SK-N-SH (cell line): ENCODE measurements at regions not wholly inside any gene's neighbourhood (a gene's known extent, or its start where the extent isn't known, plus 50 kb on each side); places are given as distances from the start of the nearest gene placed in this dataset.

Experiments
- CTCF ChIA-PET: fragments of 300-600, 350-600 bp; formaldehyde crosslinking; extraction: SDS; loops from one replicate; lab custom pipeline; 2021; lab: Yijun Ruan, JAX
- POLR2A ChIA-PET: fragments of 350-600 bp; sonication (Branson Sonifier 250); formaldehyde crosslinking; extraction: SDS; loops from one replicate; lab custom pipeline; 2020; ENCODE audit warnings: antibody characterized with exemption, inconsistent platforms; lab: Yijun Ruan, JAX
- DNase-seq: peaks from one replicate; pipeline ENCODE4 v3.0.0; 2012
- H2AFZ ChIP-seq: fragments of 200-600 bp; sonication (generic); 2 replicates; pipeline ENCODE4 v1.8.1; 2016; ENCODE audit warnings: antibody characterized with exemption, mild to moderate bottlenecking, low read depth
- H3F3A ChIP-seq: fragments of 200-600 bp; sonication (generic); replicated peaks from 2 replicates; pipeline ENCODE3; 2016; ENCODE audit warnings: antibody characterized with exemption, mild to moderate bottlenecking; ENCODE audit not compliant: insufficient read depth
- H3K27ac ChIP-seq, 2 experiments: fragments of 200-500 bp in 1 of 2; fragments of 200-600 bp in 1 of 2; sonication (Bioruptor generic) in 1 of 2; sonication (generic), shearing (Covaris generic) in 1 of 2; 2 replicates each; pipeline versions ENCODE4 v1.5.1 to v1.6.1; 2014 to 2016; ENCODE audit warnings: low read depth in 2 of 2, inconsistent platforms in 1 of 2, low read length in 1 of 2, mild to moderate bottlenecking in 1 of 2, mixed read lengths in 1 of 2
- H3K27me3 ChIP-seq: fragments of 200-600 bp; sonication (generic), shearing (Covaris generic); 2 replicates; pipeline ENCODE4 v1.6.1; 2016; ENCODE audit warnings: mixed run types; ENCODE audit not compliant: insufficient read depth
- H3K36me3 ChIP-seq, 2 experiments: fragments of 200-500 bp in 1 of 2; fragments of 200-600 bp in 1 of 2; sonication (Bioruptor generic) in 1 of 2; sonication (generic) in 1 of 2; replicated peaks in 1 of 2; 2 replicates each; pipeline versions ENCODE3 to v1.5.1; 2014 to 2016; ENCODE audit warnings: low read length in 1 of 2, mild to moderate bottlenecking in 1 of 2; ENCODE audit not compliant: insufficient read depth in 2 of 2, control insufficient read depth in 1 of 2
- H3K4me1 ChIP-seq, 2 experiments: fragments of 200-500 bp in 1 of 2; fragments of 200-600 bp in 1 of 2; sonication (Bioruptor generic) in 1 of 2; sonication (generic), shearing (Covaris generic) in 1 of 2; 2 replicates each; pipeline versions ENCODE4 v1.5.1 to v1.6.1; 2014 to 2016; ENCODE audit warnings: low read depth in 1 of 2, low read length in 1 of 2, mixed run types in 1 of 2; ENCODE audit not compliant: insufficient read depth in 2 of 2, control insufficient read depth in 1 of 2
- H3K4me2 ChIP-seq: fragments of 200-600 bp; sonication (generic), shearing (Covaris generic); 2 replicates; pipeline ENCODE4 v1.6.1; 2017; ENCODE audit warnings: mixed run types
- H3K4me3 ChIP-seq, 2 experiments: fragments of 200-500 bp in 1 of 2; fragments of 200-600 bp in 1 of 2; sonication (Bioruptor generic) in 1 of 2; sonication (generic), shearing (Covaris generic) in 1 of 2; 2 replicates each; pipeline versions ENCODE4 v1.5.1 to v1.8.1; 2014 to 2016; ENCODE audit warnings: low read depth in 2 of 2, inconsistent platforms in 1 of 2, low read length in 1 of 2, mild to moderate bottlenecking in 1 of 2, mixed read lengths in 1 of 2, moderate library complexity in 1 of 2
- H3K79me2 ChIP-seq: fragments of 200-600 bp; sonication (generic); 2 replicates; pipeline ENCODE4 v1.8.1; 2017; ENCODE audit warnings: mild to moderate bottlenecking; ENCODE audit not compliant: insufficient read depth
- H3K9ac ChIP-seq: fragments of 200-600 bp; sonication (generic); 2 replicates; pipeline ENCODE4 v1.6.1; 2017; ENCODE audit warnings: mixed run types
- H3K9me2 ChIP-seq: fragments of 200-600 bp; sonication (generic); 2 replicates; pipeline ENCODE4 v1.6.1; 2017; ENCODE audit warnings: mixed run types
- H3K9me3 ChIP-seq: fragments of 200-600 bp; sonication (generic); 2 replicates; pipeline ENCODE4 v1.6.1; 2017; ENCODE audit warnings: mixed run types, mild to moderate bottlenecking, moderate library complexity
- H4K20me1 ChIP-seq: fragments of 200-600 bp; sonication (generic); 2 replicates; pipeline ENCODE4 v1.6.1; 2017; ENCODE audit warnings: mild to moderate bottlenecking, mixed run types; ENCODE audit not compliant: insufficient read depth
- CHD2 ChIP-seq: fragments of 150-350 bp; IDR thresholded peaks from 2 replicates; pipeline ENCODE4 v1.6.1; 2018; ENCODE audit warnings: low read length; ENCODE audit not compliant: partially characterized antibody
- ELF1 ChIP-seq: IDR thresholded peaks from 2 replicates; pipeline ENCODE4 v1.4.0; 2012
- EP300 ChIP-seq, 2 experiments: IDR thresholded peaks; 2 replicates each; pipeline versions ENCODE4 v1.4.0 to v1.6.1; 2012; ENCODE audit warnings: borderline replicate concordance in 1 of 2, low read depth in 1 of 2, low read length in 1 of 2
- FOSL2 ChIP-seq: IDR thresholded peaks from 2 replicates; pipeline ENCODE4 v1.4.0; 2012; ENCODE audit warnings: low read depth, mild to moderate bottlenecking, moderate library complexity, borderline replicate concordance
- FOXJ3 ChIP-seq: sonication (generic); formaldehyde crosslinking; IDR thresholded peaks from 2 replicates; pipeline ENCODE4 v1.5.1; 2020; ENCODE audit warnings: mild to moderate bottlenecking, missing genetic modification reagents
- GABPA ChIP-seq: IDR thresholded peaks from 2 replicates; pipeline ENCODE4 v1.4.0; 2012; ENCODE audit warnings: low read depth, mild to moderate bottlenecking
- JUND ChIP-seq: IDR thresholded peaks from 2 replicates; pipeline ENCODE4 v1.4.0; 2012
- MXI1 ChIP-seq: IDR thresholded peaks from 2 replicates; pipeline ENCODE4 v1.6.1; 2012; ENCODE audit warnings: mild to moderate bottlenecking, low read depth, low read length, improper control_type of control experiment
- POLR2AphosphoS5 ChIP-seq: IDR thresholded peaks from 2 replicates; pipeline ENCODE4 v1.6.1; 2012; ENCODE audit warnings: low read depth, low read length
- RAD21 ChIP-seq: IDR thresholded peaks from 2 replicates; pipeline ENCODE4 v1.6.1; 2012; ENCODE audit warnings: mild to moderate bottlenecking, low read length
- RCOR1 ChIP-seq: fragments of 150-350 bp; IDR thresholded peaks from 2 replicates; pipeline ENCODE4 v1.6.1; 2017; ENCODE audit warnings: antibody characterized with exemption, low read length
- REST ChIP-seq: IDR thresholded peaks from 2 replicates; pipeline ENCODE4 v1.6.1; 2012; ENCODE audit warnings: mild to moderate bottlenecking, low read depth, low read length, moderate library complexity
- RFX5 ChIP-seq: IDR thresholded peaks from 2 replicates; pipeline ENCODE4 v1.6.1; 2012; ENCODE audit warnings: mild to moderate bottlenecking, improper control_type of control experiment, low read length
- SIN3A ChIP-seq: IDR thresholded peaks from 2 replicates; pipeline ENCODE4 v1.6.1; 2012; ENCODE audit warnings: low read depth, mild to moderate bottlenecking, low read length, moderate library complexity, borderline replicate concordance
- SMC3 ChIP-seq: IDR thresholded peaks from 2 replicates; pipeline ENCODE4 v1.6.1; 2012; ENCODE audit warnings: low read depth, low read length, improper control_type of control experiment
- ZBTB33 ChIP-seq: IDR thresholded peaks from 2 replicates; pipeline ENCODE4 v1.4.0; 2012; ENCODE audit warnings: low read depth, borderline replicate concordance
- WGBS: methylation state at CpG from one replicate; pipeline ENCODE4 v1.1.6; 2017; ENCODE audit warnings: low lambda C conversion rate; 5-methylcytosine and 5-hydroxymethylcytosine counted together
- TF ChIP-seq, protein P1 (sequence below): IDR thresholded peaks from 2 replicates; pipeline ENCODE4 v1.4.0; 2012; ENCODE audit warnings: low read depth
- TF ChIP-seq, protein P2 (sequence below): IDR thresholded peaks from 2 replicates; pipeline ENCODE4 v1.4.0; 2012; ENCODE audit warnings: low read depth, borderline replicate concordance
- TF ChIP-seq, protein P3 (sequence below): fragments of 200-600 bp; sonication (generic); IDR thresholded peaks from 2 replicates; pipeline ENCODE4 v1.6.1; 2017; ENCODE audit warnings: antibody characterized with exemption, mild to moderate bottlenecking, moderate library complexity

GRCh38 chr10:36583690-36584089, 541.7 kb upstream of the ANKRD30A start:
- no peaks in the 10 kb centered on the region for H3K9me3 ChIP-seq
- no peaks in the 10 kb centered on the region for H3K36me3 ChIP-seq
- H4K20me1 ChIP-seq, result no peaks in the 10 kb centered on the region
- no peak for DNase-seq
- ChIA-PET POLR2A (no interaction called here), CTCF (no interaction called here)
- H3K9ac ChIP-seq, result no peak overlapping the region
- H3K79me2 ChIP-seq, result no peaks in the 10 kb centered on the region; the same call in 1 of the 2 replicates
- H3K9me2 ChIP-seq, result no peaks in the 10 kb centered on the region
- no peaks in the 10 kb centered on the region for H3K27me3 ChIP-seq
- H3F3A ChIP-seq, result peaks cover 2% of the 10 kb centered on the region
- no peaks in the 10 kb centered on the region for H3K4me1 ChIP-seq
- TF ChIP-seq MXI1 (no peak), ELF1 (no peak), FOXJ3 (CRISPR knock-in tag) (no peak), FOSL2 (no peak), REST (no peak), EP300 (IDR thresholded peaks at IDR 0.05; ENCODE audit: borderline replicate concordance in 1 of 2, low read depth in 1 of 2, low read length in 1 of 2) (no peak), RCOR1 (no peak), CHD2 (no peak)
- TF ChIP-seq, protein P1, sequence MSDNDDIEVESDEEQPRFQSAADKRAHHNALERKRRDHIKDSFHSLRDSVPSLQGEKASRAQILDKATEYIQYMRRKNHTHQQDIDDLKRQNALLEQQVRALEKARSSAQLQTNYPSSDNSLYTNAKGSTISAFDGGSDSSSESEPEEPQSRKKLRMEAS, result no peak
- TF ChIP-seq, all 33 proteins: peak for 0
- Histone ChIP-seq H3K4me3 (no peak overlapping the region), H2AFZ (no peak overlapping the region), H3K4me2 (no peak overlapping the region), H3K27ac (no peak overlapping the region)

DNA sequence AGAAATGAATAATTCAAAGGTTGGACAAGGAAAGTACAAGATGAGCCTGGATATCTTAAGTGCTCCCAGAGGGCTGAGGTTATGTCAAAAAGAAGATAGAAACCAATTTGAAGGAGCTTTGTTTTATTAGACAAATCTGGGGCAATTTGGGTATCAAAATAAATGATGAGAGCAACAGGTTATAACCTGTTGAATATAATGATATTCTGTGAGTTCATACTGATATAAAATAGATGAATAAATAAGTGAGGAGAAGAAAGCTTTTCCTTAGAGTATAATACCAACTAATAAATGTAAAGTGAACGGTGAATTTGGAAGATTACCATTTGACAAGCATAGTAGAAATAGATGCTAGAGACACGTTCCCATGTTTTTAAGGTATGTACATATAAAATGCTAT, 544.2 kb upstream of the ANKRD30A start:
- H3K36me3 ChIP-seq, result no peaks in the 10 kb centered on the region
- no peaks in the 10 kb centered on the region for H3K9me2 ChIP-seq
- H4K20me1 ChIP-seq, result no peaks in the 10 kb centered on the region
- no peaks in the 10 kb centered on the region for H3K4me1 ChIP-seq
- no peaks in the 10 kb centered on the region for H3K27me3 ChIP-seq
- H3K27ac ChIP-seq, result no peak overlapping the region
- no peaks in the 10 kb centered on the region for H3K79me2 ChIP-seq
- no peak overlapping the region for H3K4me2 ChIP-seq
- H3K9ac ChIP-seq, result no peak overlapping the region
- H3K4me3 ChIP-seq, result no peak overlapping the region
- peaks cover 4% of the 10 kb centered on the region for H3F3A ChIP-seq
- ChIA-PET POLR2A (no interaction called here), CTCF (no interaction called here)
- H3K9me3 ChIP-seq, result no peaks in the 10 kb centered on the region
- TF ChIP-seq RCOR1 (no peak), RAD21 (no peak), SMC3 (no peak), FOXJ3 (CRISPR knock-in tag) (no peak), POLR2AphosphoS5 (no peak), ZBTB33 (no peak), SIN3A (no peak), FOSL2 (no peak), GABPA (no peak), JUND (no peak), ELF1 (no peak), RFX5 (no peak)
- TF ChIP-seq, protein P2, sequence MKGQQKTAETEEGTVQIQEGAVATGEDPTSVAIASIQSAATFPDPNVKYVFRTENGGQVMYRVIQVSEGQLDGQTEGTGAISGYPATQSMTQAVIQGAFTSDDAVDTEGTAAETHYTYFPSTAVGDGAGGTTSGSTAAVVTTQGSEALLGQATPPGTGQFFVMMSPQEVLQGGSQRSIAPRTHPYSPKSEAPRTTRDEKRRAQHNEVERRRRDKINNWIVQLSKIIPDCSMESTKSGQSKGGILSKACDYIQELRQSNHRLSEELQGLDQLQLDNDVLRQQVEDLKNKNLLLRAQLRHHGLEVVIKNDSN, result no peak
- TF ChIP-seq, protein P3, sequence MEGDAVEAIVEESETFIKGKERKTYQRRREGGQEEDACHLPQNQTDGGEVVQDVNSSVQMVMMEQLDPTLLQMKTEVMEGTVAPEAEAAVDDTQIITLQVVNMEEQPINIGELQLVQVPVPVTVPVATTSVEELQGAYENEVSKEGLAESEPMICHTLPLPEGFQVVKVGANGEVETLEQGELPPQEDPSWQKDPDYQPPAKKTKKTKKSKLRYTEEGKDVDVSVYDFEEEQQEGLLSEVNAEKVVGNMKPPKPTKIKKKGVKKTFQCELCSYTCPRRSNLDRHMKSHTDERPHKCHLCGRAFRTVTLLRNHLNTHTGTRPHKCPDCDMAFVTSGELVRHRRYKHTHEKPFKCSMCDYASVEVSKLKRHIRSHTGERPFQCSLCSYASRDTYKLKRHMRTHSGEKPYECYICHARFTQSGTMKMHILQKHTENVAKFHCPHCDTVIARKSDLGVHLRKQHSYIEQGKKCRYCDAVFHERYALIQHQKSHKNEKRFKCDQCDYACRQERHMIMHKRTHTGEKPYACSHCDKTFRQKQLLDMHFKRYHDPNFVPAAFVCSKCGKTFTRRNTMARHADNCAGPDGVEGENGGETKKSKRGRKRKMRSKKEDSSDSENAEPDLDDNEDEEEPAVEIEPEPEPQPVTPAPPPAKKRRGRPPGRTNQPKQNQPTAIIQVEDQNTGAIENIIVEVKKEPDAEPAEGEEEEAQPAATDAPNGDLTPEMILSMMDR, result no peak
- TF ChIP-seq, all 33 proteins: peak for 0
- H2AFZ ChIP-seq, result no peak overlapping the region
- WGBS, result 67% methylated on average over 2 of the region's 2 CpGs
- no peak for DNase-seq
